ENCODE measurements at regions not wholly inside any gene's neighbourhood (a gene's known extent, or its start where the extent isn't known, plus 50 kb on each side); places are given as distances from the start of the nearest gene placed in this dataset.

DNA sequence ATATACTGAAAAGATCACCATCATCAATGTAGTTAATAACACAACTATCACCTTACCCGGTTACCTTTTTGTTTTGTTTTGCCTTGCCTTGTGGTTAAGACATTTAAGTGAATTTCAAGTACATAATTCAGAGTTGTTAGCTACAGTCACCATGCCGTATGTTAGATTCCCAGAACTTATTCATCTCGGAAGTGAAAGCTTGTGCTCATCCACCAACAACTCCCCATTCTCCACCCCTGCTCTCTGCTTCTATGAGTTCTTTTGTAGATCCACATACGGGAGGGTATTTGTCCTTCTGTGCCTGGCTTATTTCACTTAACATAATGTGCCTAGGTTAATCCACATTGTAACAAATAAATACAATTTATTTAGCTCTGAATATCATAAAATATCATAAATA is 182.8 kb upstream of the ADARB2 start:
- no peak for DNase-seq

DNA sequence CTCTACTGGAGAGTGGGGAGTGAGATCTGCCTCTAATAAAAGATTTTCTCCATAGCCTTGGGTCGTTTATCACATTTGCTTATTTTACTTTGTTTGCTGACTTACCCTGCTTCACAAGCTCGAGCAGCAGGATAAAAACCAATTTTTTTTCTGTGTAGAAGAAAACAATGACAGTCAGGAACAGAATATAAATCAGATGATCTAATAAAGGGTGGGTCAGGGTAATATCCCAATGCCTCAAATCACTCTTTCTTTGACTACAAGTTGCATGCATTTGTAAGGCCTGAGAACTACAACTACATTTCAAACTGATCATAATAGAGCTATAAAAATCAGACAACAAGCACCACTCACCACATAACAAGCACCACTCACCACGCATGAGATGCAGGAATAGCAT is 174.4 kb upstream of the ADARB2 start:
- DNase-seq = no peak

DNA sequence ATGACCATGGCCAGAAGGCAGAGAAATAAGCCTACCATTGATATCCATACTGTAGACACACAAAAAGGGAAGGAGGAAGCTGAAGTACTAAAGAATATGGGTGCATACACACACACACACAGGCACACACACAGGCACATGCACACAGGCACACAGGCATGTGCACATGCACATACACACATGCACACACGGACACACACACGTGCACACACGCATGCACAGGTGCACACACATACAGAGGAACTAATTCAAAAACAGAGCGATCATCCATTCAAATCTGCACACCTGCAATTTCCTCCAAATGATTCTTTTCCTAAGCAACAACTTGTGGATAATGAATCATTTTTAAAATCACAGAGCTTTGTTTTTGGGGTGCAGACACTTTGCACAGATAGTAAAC is 166.7 kb upstream of the ADARB2 start:
- DNase-seq = no peak

DNA sequence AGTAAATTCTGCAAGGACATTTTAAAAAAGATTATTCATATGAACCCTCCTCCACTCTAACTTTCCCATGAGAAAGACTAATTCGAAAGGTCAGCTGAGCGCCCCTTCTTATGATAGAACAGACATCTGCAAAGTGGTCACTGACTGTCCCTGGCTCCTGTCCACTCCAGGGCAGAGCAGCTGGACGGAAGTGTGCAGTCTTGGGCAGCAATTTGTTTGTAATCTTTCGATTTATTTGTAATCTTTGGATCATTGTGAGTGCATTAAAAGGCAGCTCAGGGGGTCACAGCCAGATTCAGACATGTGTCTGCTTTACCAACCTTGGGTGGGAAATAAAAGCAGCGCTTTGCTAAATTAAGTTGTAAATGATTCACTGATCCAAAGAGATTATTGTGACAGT is 158.8 kb upstream of the ADARB2 start:
- DNase-seq = no peak

DNA sequence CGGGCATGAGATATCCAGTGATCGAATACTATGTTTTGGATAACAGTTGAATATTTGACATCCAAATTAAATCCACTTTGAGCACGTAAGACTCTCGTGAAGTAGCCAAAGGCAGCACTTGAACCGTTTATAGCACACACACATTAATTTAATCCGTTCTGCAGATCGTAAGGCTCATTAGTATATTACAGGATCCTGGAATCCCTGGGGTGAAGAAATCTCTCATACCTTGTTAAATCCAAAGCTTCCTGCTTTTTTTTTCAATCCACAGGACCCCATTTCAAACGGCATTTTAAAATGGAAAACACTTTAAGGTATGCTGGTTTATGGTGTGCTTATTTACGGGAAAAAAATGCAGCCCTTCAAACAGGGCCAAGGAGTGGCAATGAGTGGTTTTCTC is 158.4 kb upstream of the ADARB2 start:
- no peak for DNase-seq

DNA sequence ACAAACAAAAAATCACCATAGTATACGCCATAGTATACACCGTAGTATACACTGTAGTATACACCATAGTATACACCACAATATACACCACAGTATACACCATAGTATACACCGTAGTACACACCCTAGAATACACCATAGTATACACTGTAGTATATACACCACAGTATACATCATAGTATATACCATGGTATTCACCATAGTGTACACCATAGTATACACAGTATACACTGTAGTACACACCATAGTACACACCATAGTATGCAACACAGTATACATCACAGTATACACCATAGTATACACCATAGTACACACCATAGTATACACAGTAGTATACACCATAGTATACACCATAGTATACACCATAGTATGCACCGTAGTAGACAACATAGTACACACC is 157.6 kb upstream of the ADARB2 start:
- DNase-seq = no peak

DNA sequence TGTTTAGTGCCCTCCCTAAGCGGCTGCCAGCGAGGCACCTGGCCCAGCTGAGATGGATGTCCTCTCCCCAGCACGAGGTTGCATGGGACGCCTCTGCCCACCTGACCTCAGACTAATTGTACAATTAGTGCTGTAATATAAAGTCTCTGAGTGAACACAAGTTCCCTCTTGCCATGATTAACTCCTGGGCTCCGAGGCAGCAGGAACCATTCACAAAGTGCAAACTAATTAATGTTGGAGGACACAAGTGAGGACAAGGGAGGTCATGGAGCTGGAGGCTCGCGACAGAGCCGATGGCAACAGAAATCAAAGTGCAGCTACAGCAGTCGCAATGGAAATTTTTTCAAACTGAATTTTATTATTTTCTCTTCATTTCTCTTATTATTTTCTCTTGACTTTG is 156.6 kb upstream of the ADARB2 start:
- no peak for DNase-seq

DNA sequence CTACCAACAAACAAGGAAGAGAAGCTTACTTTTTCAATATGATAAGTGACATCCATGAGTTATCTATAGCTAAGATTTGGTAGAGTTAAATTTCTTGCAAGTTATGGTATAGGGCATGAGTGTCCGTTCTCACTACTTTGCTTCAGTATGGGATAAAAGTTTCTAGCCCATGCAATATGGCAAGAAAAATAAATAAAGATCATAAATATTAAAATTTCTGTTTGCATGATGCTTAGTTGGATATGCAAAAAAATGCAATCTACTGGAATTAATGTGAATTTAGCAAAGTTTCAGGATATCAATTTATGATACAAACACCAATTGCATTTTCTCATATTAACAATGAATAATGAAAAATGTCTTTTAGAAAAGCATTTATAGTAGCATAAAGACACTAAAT is 148.7 kb upstream of the ADARB2 start:
- no peak for DNase-seq

DNA sequence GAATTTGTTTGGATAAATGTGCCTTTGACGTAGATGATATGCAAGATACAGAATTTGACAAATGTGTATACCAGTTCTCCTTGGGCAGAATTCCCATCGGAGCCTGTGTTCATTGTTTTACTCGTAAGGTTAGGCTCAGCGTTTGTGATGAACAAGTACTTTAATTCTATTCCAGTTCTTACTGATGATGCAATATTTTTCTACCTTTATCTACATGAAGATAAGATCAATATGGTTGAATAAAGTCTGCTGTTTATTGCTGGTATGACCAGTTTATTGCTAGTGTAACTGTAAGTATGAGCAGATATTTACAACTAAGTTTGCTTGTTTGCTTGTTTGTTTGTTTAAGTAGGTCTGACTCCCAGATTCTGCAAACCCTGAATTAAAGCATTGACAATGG is 145.4 kb upstream of the ADARB2 start:
- no peak for DNase-seq

DNA sequence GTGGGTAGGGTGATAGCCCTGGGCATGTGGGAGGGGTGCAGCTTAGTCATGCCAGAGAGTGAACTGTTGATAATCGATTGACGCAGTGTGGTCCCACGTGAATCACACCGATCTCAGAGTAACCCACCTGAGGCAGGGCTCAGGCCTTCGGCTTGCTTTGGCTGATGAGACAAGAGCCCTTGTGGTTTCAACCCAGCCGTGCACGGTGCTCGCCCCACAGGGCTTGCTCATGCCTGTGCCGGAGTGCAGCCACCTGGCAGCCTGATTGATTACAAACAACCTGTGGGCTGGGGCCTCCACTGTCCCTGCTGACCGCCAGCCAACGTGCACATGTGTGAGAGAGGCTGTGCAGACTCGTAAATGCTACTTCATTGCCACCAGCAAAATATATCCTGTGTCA is 144.9 kb upstream of the ADARB2 start:
- no peak for DNase-seq

DNA sequence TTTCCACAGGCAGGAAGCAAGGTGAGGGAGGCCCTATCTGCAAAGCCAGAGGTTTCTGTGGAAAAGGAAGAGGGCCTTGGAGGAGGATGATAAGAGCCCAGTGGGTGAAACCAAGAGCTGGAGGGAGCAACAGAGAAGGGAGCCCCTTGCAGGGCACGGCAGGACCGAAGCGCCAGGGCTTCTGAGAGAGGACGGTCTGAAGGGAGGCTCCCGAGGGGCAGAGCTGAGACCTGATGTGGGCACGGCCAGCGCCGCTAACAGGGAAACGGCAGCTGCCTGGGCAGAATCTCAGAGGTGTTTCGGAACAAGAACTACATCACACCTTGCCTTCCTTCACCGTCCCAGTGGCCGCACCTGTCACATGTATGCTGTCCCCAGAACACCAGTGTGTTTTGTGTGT is 144.3 kb upstream of the ADARB2 start:
- no peak for DNase-seq

DNA sequence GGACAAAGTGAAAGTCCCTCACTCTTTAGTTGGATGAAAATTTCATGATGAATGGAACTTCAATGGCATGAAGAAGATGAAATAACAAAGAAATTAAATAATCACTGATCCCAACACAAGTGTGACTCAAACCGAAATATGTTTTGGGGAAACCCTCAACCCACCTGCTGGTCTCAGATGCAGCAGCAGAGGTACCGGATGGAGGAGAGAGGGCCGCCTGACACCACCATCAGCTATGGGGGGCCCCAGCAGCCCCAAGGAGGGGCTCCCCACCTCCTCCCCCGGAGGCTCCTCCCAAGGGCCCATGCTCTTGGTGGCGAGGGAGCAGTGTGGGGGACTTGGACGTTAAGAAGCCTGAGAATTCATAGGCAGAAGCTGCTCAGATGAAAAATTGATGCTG is 137.2 kb upstream of the ADARB2 start:
- no peak for DNase-seq

DNA sequence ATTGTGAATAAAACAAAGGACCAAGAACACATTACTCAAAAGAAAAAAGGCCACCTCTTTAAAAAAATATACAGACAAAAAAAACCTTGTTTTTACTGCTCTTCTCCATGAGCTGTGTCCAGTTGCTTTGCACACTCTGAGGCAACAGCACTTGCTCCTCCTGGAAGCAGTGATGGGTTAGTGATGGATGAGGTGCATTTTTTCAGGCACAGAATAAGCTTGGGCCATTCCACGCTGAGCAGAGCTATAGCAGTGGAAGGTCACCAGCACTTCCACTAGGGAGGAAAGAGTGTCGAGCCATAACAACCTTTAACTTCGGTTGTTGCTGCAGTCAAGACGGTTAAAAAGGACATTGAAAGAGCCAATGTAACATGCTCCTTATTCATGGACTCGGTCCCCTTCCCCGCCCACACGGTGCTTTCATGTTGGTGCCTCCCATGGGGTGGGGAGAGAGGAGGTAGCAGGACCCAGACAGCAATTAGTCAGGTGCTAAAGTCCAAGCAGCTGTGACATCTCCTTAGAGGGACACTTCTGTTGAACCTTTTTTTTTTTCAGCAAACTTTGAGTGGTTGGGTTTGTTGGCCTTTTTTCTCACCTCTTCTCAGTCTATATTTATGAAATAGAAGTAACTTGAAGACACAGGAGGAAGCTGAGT is 136.5 kb upstream of the ADARB2 start:
- DNase-seq = no peak

DNA sequence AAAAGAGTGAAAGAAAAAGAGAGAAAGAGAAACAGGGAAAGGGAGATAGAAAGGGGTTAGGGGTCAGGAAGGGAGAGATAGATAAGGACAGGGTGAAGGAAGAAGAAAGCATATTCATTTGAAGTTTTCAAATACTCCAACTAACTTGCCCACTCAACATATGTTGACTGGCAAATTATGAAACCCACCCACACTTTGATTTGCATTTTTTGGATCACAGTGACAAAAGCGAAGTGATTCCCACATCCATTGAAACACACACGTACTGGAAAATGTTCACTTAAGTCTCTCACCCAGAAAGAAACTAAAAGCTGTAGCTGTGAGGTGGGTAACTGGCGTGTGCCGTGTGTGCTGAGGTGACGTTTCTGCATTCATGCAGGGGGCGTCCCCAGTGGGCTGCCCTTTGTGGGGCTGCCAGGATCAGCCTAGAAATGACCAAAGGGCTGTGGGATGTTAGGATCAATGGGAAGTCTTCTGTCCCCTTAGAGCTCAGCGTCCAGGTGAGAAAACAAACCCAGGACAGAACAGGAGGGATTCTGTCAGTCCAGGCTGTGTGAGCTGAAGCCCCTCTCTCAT is 134.9 kb upstream of the ADARB2 start:
- no peak for DNase-seq

DNA sequence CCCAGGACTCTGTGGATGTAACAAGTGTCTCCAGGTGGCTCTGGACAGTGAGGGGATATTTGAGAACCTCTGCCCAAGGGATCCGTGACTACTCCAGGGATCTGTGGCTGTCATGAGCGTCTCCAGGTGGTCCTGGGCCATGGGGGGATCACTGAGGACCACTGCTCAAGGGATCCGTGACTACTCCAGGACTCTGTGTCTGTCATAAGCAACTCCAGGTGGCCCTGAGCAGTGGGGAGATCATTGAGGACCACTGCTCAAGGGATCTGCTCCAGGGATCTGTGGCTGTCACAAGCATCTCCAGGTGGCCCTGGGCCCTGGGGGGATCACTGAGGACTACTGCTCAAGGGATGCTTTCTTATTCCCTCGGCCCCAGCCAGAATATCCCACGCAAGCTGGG is 133.2 kb upstream of the ADARB2 start:
- no peak for DNase-seq

DNA sequence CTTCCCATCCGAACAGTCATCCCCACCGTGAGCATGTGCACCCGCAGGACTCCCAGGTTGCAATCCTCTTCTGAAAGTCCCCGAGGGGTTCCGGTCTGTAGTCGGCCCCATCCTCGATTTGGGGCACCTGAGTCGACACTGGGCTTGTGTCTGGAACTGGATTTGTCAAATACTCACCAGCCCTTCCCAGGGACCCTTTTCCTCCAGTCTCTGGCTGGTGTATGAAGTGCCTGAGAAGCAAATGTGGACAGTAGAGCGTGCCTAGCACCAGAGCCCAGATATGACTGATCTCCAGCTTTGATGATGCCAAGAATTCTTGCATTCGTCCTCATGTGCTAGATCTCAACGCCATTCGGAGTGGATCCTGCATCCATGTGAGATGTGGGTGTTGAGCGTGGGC is 132.5 kb upstream of the ADARB2 start:
- no peak for DNase-seq

DNA sequence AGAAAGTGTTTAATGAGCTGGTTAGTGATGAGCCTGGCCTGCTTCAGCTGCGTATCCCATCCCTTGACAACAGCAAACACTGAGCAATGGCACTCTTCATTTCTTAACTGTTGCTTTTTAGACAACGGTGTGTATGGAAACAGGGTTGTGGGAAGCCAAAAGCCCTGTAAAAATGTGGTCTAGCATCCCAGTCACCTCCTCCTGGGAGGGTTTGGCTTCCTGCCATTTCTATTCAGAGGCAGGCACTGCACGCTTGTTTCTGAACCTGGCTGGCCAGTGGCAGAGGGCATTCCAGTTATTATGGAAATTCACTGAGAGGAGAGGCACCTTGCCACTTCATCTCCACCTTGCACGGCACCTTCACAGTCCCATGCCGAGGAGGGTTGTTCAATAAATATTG is 123.0 kb upstream of the ADARB2 start:
- DNase-seq = no peak

DNA sequence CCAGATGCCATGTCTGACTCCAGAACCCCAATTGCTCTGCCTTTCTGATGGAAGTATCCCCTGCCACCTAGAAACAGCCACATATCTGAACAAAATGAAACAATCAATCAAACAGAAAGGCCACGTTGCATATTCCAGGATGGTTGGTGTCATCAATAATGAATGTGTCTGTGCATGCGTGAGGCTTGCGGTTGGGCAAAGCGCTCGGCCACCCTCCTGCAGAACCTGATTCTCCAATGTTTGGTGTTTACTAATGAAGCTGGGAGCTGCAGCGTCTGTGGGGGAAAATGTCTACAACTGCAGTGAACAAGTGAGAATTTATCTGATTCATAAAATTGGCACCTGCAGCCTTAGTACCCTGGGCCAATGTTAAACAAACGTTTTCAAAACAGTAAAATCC is 121.2 kb upstream of the ADARB2 start:
- DNase-seq = no peak

DNA sequence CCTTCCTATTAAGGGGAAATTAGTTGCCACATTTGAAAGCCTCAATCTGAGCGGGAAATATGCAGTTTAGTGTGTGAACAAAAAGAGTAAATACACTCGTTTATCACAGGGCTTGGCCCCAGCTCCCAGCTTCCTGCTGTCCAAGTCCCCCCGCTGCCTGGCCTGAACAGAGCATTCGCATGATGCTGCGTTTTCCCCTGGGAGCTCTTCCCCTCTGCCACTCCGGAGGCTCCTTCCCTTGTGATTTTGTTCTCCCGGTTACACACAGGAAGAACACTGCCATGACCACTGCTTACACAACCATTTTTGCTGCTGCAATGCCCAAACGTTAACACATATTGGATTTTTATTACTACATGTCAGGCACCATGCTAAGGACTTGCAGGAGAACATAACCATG is 120.7 kb upstream of the ADARB2 start:
- no peak for DNase-seq

DNA sequence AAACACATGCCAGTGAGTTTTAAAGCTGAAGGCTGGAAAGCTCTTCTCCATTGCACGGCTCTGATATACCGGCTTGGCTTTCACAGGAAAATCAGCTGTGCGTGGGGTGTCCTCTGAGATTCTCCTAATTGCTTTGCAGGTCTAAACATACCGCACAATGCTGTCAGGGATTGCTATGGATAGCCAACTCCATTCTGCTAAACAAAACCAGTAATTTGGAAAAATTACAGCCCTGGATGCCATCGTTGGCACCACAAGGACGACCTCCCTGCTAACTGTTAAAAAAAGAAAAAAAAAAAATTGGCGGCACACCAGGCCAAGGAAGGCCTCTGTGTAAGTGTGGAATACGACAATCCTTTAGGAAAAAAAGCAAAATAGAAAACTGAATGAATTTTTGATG is 118.6 kb upstream of the ADARB2 start:
- DNase-seq = no peak

DNA sequence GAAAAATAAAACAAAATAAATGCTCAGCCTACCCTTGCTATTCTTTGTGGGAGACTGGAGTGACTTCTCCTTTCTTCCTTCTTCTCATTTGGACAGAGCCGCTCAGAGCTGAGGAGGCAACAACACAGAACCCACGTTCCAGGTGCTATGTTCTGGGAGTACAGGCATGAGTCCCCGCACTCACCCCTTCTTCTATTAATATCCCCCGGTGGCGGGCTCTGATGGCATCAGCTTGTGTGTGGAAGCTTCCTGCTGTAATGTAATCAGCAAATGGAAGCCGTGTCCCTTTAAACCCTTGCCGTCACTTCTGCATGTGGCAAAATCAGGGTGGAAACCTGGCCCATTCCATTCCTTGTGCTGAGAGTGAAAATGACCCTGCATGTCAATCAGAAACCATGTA is 116.9 kb upstream of the ADARB2 start:
- DNase-seq = no peak

DNA sequence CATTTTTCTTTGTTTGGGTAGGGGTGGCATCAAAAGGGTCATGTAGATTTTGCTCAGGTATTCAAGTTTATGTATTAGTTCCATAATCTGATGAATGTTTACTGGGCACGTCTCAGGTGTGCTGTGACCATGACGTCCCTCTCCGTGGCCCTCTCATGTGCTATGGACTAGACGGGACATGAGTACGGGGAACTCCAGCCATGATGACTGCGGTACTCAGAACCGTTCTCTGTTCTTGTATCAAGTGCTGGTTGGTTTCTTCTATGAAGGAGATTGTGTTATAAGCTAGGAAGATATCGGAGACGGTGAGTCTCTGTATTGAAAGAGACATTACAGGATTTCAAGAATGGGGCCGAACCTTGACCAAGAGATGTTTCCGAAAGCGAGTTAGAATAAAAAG is 116.5 kb upstream of the ADARB2 start:
- no peak for DNase-seq

DNA sequence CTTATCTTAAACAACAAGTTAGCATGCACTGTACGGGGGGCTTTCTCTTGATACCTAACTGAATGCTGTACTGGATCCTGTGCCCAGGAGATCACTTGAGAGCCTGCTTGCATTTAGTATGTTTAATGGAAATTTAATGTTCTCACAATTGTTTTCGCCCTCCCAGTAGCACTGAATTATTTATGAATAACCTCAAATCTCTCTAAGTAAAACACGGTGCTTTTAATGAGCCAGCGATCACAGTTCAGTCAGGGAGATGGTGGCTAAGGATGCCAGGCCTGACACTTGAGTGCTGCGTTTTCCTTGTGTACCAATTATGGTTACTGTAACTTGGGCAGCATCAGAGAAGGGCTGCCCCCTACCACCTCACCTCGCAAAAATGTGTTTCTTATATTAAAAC is 115.5 kb upstream of the ADARB2 start:
- DNase-seq = no peak

DNA sequence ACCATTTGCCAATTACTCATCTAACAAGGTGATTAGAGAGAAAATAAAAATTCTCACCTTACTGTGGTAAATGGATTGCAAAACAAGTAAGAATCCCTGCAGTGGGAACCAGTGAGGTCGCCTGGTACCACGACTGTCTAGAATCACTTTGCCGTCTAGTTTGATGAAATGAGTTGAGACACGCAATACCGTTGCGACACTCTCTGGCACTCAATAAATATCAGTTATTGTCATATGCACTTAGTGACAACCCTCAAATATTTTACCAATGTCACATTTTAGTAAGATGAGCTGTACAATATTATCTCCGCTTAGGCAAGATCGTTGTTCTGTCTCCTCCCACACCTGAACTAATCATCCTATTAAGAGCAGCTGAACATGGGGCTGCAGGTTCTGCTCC is 114.4 kb upstream of the ADARB2 start:
- DNase-seq = no peak

DNA sequence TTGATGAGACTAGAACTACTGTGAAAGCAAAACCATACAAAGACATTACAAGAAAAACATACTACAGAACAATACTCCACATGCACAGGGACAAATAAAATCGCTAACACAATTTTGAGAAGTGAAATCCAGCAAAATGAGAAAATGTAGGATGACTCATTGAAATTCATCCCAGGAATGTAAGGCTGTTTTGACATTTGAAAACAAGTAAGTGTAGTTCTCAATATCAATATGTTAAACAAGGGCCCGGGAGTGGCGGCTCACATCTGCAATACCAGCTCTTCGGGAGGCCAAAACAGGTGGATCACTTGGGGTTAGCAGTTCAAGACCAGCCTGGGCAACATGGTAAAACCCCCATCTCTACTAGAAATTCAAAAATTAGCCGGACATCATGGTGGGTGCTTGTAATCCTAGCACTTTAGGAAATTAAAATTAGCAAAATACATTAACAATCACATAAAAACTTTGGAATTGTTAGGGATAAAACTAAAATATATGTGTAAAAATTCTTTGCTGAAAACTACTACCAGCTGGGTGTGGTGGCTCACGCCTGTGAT is 113.7 kb upstream of the ADARB2 start:
- no peak for DNase-seq

Measured in KG1 (cell line).